Left colon (tissue), 2 donors: ENCODE measurements at regions not wholly inside any gene's neighbourhood (a gene's known extent, or its start where the extent isn't known, plus 50 kb on each side); places are given as distances from the start of the nearest gene placed in this dataset.

ENCODE experiments used
- ATAC-seq: fragments of 200-7000 bp; cut with Tn5 transposase; one replicate; pipeline ENCODE4 v1.9.1; 2020; ENCODE audit warnings: mild to moderate bottlenecking, moderate library complexity
- DNase-seq, 2 donors: peaks; one replicate each; pipeline ENCODE4 v3.0.0-alpha.2; 2020
- intact Hi-C, 2 donors: fragments of 100-400 bp; cut with DNase I in 1 of 2; cut with micrococcal nuclease in 1 of 2; formaldehyde crosslinking; loops; one replicate each; pipeline versions ENCODE4 v1.11.2 to v1.14.0; 2022; cut with DNase I, micrococcal nuclease
- donor health status: DM: no; HTN: no; CAD: no.
- donor health status: DM: yes; HTN: yes; CAD: no.

DNA sequence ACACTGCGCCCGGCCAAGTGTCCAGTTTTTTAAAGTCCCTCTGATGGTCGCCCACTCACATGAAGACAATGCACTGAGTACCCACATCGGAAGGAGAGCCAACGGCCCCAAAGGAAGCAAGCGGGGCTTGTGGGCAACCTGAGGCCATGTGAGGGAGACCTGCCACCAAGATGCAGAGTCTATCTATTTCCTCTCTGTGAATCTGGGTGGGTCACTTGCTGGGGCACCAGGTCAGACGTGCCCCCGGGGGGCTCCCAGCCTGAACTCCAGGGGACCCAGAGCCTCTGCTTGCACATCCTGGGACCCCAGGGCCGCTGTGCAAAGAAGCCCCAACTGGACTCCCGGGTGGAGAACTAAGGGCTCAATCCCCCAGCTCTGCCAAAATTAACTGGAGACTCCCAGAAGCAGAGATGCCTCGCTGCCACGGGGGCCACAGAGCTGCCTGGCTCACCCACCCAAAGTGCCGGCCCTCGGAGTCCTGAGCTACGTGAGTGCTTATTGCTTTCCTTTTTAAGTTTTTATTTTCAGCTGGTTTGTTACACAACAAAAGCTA, 106.4 kb downstream of the BRD1 start:
- ATAC-seq (no peak), DNase-seq (no peak)
- intact Hi-C loops, result no loop called here

DNA sequence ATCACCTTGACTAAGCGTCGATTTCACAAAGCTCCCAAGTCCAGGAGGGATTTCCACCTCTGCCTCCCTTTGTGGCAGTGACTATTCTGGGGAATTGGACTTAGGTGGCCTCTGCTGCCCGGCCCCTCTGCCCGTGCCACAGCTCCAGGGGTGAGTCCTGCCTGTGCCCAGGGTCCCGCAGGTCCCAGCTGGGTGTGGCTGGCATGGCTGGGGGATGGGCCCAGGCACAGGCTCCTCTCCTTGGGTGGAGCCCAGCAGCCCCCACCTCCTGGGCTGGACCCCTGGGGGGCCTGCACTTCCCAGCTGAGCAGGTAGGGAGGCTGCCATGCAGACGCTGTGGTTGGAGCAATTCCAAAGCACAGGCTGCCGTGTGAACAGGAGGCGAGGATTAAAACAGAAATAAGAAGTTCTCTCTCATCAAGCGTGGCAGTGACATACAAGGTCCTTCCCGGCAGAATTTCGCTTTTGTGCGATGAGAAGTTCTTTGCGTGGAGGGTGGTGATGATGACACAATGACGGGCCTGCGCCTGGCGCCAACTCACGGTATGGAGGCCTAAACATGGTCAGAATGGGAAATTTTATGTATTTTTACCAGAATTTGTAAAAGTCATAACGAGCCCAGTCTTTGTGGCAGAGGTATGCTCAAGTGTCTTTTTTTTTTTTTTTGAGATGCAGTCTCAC, 107.3 kb downstream of the BRD1 start:
- no peak for ATAC-seq
- no peak for DNase-seq
- intact Hi-C loops, result no loop called here

DNA sequence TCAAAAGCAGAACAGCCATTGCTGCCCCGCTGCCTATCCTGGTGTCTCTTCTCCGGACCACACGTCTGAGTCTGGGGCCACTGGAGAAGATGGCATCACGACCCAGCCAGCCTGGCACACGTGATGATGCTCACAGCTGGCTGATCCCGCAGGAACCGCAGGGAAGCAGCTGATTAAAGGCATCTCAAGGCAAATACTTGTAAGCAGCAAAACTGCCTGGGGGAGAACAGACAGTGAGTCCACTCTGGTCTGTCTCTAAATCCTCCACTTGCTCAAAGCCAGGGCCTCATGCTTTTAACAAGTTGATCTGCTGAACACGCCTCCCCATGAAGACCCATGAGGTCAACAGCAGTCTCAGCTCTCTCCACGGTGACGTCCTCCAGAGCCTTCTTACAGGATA, 108.6 kb downstream of the BRD1 start:
- intact Hi-C loops, result no loop called here
- ATAC-seq (no peak), DNase-seq (no peak)

DNA sequence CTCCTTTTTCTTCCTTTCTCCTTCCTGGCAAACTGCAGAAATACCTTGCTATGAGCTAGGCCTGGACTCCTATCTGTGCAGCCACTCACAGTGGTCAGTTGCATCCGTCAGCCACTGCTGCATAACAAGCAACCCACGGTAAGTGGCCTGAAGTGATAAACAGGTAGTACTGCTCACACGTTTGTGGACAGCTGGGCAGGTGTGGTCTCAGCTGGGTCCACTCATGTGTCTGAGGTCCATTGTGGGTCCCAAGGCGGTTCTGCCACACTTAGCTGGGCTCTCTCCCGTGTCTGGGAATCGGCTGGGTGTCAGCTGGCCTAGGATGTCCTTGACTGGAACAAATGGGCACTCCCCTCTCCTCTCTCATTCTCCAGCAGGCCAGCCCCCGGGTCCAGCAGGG, 109.3 kb downstream of the BRD1 start:
- ATAC-seq (no peak), DNase-seq (no peak)
- intact Hi-C loops, result no loop called here

DNA sequence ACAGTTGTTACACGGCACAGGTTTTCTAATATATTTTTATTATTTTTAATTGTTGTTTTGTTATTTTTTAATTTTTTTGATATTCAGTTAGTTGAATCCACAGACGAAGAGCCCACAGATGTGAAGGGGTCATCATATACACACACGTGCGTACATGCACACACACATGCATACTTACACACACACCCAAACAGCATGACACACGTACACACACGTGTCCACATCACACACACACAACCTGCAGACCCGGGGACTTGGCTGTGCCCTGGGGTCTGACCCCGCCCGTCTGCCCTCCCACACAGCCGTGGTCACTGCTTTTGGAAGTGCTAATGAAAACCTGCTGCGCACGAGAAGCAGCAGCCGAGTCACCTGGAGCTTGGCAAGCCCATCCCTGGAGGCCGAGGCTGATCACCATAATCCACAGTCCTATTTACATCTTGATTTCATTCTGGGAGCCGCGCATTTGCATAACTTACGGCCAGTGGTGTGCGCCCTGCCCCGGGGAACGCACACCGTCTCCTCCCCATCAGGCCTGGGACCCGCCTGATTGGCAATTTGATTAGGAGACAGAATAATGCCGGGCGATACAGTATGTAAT, 110.3 kb downstream of the BRD1 start:
- DNase-seq (no peak), ATAC-seq (no peak)
- intact Hi-C loops, result no loop called here

DNA sequence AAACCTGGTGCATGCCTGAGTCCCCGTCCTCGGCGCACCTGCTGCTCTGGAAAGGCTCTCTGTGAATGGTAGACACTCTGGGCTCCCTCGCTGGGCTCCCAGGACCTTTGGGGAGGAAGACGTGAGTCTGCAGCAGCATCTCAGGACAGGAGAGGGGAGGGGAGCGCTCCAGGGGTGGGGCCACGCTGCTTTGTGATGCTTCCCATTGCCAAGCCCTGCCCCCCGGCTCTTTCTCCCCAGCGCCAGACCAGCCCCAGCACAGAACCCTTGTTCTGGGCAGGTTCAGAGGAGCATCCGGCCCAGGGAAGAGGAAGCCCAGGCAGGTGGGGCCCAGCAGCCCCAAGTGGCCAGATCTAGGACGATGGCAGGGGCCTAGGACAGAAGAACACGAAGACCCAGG, 111.2 kb downstream of the BRD1 start:
- ATAC-seq, result no peak
- intact Hi-C loops, result no loop called here
- no peak for DNase-seq

DNA sequence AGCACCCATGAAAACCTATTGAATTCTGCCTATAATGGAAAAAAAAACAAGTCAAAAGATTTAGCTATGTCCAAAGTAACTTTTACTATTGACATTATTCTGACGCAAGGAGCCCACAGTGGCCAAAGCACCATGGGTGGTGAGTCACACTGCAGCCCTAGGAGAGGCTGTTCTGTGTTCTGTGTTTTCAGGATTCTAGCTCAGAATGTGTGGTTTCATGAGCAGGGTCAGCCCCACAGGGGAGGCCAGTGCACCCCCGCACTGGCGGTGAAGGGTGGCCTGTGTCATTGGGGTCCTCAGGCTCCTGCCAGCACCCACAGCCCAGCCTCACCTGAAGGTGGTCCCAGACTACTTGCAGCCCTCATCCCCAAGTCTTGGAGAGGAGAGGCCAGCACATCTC, 112.2 kb downstream of the BRD1 start:
- no peak for DNase-seq
- no peak for ATAC-seq
- intact Hi-C loops, result no loop called here

DNA sequence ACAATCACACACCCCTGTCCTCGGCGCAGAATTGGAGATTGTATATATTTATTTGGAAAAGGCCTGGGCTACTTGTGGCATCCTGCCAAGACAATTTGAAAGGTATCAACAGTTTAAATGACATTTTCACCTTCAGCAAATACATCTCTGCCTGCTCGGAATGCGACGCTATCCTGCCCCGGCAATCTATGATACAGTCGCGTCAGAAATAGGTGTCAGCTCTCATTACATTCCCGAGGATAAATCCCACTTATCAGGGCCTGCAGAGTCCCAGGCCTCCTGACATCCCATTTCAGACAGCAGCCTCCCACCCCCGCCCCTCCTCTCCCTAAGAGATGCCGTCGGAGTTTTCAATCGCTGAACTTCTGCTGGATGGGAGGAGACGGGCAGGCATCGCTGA, 114.7 kb downstream of the BRD1 start:
- no peak for ATAC-seq
- no peak for DNase-seq
- intact Hi-C loops, result no loop called here

DNA sequence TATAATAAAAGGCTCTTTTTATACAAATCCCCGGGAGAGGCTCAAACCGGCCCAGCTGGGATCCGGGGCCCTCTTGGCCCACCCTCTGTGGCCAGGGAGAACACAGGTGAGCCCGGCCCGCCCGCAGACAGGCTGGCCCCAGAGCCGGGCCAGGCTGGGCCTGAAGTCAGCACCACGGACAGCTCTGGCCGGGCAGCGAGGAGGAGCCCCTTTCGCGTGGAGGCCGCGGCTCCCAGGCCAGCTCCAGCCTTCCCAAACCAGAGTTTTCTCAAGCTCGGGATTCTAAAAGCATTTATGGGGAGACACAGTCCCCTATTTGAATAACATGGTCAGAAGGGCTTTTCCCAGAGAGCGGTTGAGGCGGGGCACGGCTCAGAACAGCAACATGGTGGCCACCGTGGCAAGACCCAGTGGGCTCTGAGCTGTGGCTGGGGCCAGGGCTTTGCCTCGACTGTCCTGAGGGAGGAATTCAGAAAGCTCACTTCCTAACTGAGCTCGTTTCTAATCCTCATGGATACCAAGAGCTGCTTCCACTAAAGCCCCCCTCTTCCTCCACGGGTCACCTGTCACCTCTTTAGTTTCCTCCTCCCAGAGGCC, 115.4 kb downstream of the BRD1 start:
- no peak for ATAC-seq
- peak in 1 of 2 donors; percentile 12 for DNase-seq
- intact Hi-C loops, result no loop called here

DNA sequence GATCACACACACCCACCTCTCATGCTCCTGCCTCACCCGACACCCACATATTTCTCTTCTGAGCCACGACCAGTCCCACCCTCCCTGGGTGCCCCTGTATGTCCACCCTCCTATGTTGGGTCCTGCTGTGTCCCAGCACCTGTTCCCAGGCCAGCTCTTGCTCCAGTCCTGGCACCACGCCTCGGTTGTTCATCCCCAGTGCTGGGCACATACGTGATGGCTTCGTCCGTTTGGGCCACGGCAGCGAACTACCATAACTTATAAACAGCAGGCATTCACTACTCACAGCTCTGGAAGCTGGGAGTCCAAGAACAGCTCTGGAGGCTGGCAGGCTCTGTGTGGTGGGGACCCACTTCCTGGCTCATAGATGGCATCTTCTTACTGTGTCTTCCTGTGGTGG, 116.9 kb downstream of the BRD1 start:
- peak in 1 of 2 donors; percentile 10 for DNase-seq
- intact Hi-C loops, result no loop called here
- no peak for ATAC-seq

DNA sequence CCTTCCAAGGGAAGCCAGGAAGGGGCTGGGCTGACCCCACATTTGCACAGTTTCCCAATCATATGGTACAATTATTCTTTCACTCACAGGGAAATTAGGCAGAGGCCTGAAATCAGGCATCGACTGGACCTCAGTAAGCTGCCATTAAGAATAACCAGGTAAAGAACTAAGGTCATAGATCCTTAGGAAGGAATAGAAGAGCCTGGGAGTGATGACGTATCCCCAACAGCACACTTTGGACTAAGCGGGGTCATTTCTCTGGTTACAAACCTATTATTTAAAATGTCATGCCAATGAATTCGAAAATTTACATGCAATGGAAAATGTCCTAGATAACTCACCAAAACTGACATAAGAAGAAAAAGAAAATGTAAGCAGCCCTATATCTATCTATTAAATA, 118.2 kb downstream of the BRD1 start:
- ATAC-seq (no peak), DNase-seq (peak in 1 of 2 donors; percentile 1)
- intact Hi-C loops, result no loop called here

DNA sequence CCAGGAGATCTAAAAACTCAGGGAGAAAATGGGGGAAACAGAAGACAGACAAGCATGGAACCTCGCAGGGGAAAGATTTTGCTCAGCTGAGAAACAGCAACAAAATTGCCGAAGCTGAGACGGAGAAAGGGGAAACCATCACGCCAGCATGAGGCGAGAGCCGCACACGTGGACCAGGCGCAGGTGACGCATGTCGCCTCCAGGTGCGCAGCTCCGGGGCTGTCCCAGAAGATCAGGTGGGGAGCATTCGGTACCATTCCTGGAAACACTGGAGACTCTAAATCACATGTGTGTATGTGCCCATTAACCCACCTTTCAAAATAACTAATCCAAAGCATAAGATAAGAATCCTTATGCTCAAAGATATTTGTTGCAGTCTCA, 121.7 kb downstream of the BRD1 start:
- DNase-seq (no peak), ATAC-seq (no peak)
- intact Hi-C loops, result no loop called here

DNA sequence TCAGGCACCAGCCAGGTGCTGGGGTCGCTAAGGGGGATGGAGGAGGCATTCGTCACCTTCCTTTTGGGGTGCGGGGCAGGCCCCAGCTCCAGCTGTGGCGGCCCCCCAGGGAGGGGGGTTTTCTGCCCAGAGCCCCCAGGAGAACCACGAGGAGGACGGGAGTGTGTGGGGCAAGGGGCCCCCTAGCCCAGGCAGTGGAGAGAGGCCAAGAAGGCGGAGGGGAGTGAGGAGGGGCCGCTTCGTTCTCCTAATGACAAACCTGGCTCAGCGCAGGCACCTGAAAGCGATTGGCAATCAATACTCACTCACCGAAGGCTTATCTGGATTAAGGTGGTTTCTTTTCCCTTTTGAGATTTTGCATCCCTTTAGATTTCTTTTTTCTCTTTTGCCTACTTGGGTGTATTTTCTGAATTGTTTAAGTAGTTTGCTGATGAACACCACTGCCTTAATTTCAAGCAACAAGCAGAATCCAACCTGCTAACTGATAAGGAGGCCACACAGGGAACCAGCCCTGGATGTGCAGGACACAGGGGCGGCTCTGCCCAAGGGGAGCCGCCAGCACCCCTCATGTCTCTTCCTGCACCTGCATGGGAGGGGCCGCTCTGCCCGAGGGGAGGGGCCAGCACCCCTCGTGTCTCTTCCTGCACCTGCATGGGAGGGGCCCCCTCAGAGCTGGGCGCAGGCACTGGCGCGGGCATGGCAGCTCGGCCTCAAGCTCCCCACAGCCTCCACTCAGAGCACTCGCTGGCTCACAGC, 122.3 kb downstream of the BRD1 start:
- ATAC-seq, result no peak
- intact Hi-C loops, result no loop called here
- no peak for DNase-seq

DNA sequence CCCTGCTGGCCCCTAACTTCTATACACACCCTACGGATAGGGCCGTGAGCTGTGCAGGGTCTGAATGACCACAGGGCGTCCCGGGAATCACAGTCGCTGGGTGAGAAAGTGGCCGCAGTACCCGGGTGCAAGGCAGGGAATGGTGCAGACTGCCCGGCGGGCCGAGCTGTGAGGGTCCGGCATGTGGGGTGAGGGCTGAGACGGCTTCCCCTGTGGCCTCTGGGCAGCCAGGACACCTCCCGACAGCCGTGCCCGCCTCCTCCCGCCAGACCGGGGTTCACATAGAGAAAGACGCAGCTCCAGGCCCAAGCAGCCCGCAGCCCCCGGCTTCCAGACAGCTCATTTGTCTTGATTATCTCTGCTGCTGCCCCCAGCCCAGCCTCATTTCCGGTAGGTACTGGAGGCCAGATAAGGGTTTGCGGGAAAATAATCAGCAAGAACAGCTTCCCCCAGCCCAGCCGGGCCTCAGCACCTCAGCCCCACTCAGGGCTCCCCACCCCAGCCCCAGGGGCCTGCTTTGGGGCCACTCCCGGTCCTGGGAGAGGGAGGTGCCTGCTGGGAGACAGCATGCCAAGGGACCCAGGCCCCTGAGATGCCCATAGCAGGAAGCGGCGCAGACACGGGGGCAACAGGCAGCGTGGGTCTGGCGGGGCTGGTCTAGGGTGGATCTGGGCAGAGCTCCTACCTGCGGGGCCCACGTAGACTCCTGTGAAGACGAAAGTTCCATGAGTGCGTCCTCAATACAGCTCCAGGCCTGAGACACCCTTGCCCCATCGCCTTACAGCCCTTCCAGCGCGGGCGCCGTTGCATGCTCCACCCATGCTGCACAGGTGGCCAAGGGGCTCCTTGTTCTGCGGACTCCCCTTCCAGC, 123.1 kb downstream of the BRD1 start:
- DNase-seq, result no peak
- intact Hi-C loops, result no loop called here
- no peak for ATAC-seq

DNA sequence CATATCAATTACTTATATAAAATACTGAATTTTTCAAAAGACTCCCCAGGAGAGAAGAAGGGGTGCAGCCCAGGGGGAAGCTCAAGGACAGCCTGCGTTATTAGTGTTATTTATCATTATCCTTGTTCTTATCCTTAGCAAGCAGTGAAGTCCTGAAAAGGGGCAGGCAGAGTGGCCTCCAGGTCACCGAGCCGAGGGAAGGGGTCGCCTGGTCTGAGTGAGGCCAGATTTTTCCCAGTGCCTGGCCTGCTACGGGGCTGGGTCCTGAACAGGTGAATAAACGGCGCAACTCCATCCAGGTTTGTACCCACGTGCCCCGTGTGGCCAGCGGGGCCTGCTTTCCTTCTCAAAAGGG, 123.7 kb downstream of the BRD1 start:
- no peak for DNase-seq
- ATAC-seq, result no peak
- intact Hi-C loops, result no loop called here

DNA sequence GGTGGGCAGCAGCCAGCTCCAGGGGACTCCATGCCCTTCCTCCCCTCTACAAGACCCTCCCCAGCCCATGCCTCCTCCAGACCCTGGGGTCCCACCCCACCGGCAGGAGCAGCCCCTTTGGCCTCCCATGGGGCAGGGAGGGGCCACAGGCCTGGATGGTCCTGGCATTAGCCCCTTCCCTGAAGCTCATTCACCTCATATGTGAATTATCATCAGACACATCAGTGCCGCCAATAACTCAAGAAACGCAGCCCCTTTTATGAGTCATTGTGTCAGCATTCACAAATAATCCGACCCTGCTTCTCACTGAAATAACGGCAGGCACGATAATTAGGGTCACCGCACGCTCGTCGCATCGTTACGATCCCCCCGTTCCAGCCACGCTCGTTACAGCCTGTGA, 124.2 kb downstream of the BRD1 start:
- intact Hi-C loops, result no loop called here
- ATAC-seq, result no peak
- no peak for DNase-seq

DNA sequence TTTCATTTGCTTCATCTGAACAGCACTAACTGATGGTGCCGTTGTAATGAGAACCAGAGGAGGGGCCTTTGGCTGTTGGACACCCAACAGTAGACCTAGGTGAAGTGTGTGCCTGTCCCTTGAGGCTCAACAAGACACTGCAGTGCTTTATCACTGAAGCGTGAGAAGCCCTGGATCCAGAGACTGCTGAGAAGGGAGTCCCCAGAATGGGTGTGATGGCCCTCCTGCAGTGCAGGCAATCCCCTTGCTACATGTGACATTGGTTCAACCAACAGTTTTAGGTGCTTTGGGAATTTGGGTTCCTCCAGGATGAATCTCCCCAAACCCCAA, 125.6 kb downstream of the BRD1 start:
- intact Hi-C loops, result no loop called here
- no peak for DNase-seq
- ATAC-seq, result no peak

DNA sequence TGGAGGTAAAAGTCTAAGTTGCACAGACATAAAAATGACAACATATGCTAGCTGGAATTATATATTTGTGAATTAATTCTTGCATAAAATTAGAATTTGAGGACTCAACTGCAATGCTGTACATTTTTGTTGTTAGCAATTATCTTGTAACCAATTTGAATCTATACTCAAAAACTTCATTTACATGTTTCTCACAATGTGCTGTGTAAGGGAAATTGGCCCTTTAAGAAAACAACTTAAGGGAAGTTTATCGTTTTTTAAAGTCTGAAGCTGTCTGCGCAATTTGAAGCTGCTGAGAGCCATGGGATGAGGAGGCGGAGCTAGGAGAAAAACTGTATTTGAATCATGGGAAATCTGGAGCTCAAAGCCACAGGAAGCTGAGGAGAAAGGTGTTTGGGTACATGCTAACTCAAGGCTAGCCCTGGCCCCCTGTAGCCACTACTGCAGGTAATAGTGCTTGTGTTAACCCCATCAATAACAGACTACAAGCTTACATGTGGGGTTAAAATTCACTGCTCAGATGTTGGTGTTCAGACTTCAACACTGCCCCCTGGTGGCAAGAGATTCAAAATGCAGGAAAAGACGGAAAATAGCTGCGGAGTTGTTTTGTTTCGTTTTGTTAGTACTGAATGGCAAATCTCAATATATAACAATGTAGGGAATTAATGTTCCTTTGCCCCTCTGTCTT, 126.1 kb downstream of the BRD1 start:
- DNase-seq (no peak), ATAC-seq (no peak)
- intact Hi-C loops, result no loop called here
